Panc1 (cell line): ENCODE measurements at regions not wholly inside any gene's neighbourhood (a gene's known extent, or its start where the extent isn't known, plus 50 kb on each side); places are given as distances from the start of the nearest gene placed in this dataset.

Source experiments
- ATAC-seq: fragments of 200-7000 bp; cut with Tn5 transposase; 2 replicates; pipeline ENCODE4 v1.9.1; 2020; ENCODE audit warnings: mild to moderate bottlenecking, moderate library complexity
- BruUV-seq: library from RNA; stranded (reverse); fragments of 400-500 nt; replicated peaks from 2 replicates; lab custom pipeline; 2021; lab: Mats Ljungman, UMichigan
- CTCF ChIA-PET: fragments of 300-600 bp; sonication (Branson Sonifier 250); formaldehyde crosslinking; loops from one replicate; lab custom pipeline; 2022; ENCODE audit warnings: antibody characterized with exemption; lab: Charles Lee
- POLR2A ChIA-PET: fragments of 300-600 bp; sonication (Branson Sonifier 250); formaldehyde crosslinking; loops from one replicate; lab custom pipeline; 2022; ENCODE audit warnings: antibody characterized with exemption; lab: Charles Lee
- DNase-seq: peaks from one replicate; pipeline ENCODE4 v3.0.0-alpha.2; 2010; ENCODE audit warnings: low read depth, low spot score
- H3K27ac ChIP-seq: 2 replicates; pipeline ENCODE4 v1.5.1; 2011; ENCODE audit warnings: mild to moderate bottlenecking, low read length, inconsistent platforms
- H3K27me3 ChIP-seq: fragments of 200-500 bp; sonication (Bioruptor generic); 2 replicates; pipeline ENCODE4 v1.6.0; 2014; ENCODE audit warnings: low read length, inconsistent platforms; ENCODE audit not compliant: control insufficient read depth, insufficient read depth
- H3K36me3 ChIP-seq: fragments of 200-500 bp; sonication (Bioruptor generic); 2 replicates; pipeline ENCODE4 v1.5.1; 2014; ENCODE audit warnings: inconsistent platforms, mild to moderate bottlenecking, low read length, moderate library complexity; ENCODE audit not compliant: control insufficient read depth, insufficient read depth
- H3K4me1 ChIP-seq: 2 replicates; pipeline ENCODE4 v1.5.1; 2011; ENCODE audit warnings: inconsistent platforms, mild to moderate bottlenecking, low read length, moderate library complexity; ENCODE audit not compliant: control insufficient read depth, insufficient read depth
- H3K4me3 ChIP-seq, 2 experiments: 2 replicates each; pipeline ENCODE4 v1.5.1; 2011 to 2012; ENCODE audit warnings: low read depth in 2 of 2, low read length in 2 of 2, mild to moderate bottlenecking in 2 of 2, inconsistent platforms in 1 of 2, moderate library complexity in 1 of 2
- H3K9me3 ChIP-seq: fragments of 200-500 bp; sonication (Bioruptor generic); 2 replicates; pipeline ENCODE4 v1.5.1; 2014; ENCODE audit warnings: low read depth, mild to moderate bottlenecking, inconsistent platforms, low read length, moderate library complexity; ENCODE audit not compliant: control insufficient read depth, insufficient read depth
- POLR2AphosphoS5 ChIP-seq: IDR thresholded peaks from 2 replicates; pipeline ENCODE4 v1.6.1; 2012; ENCODE audit warnings: mild to moderate bottlenecking, low read depth, low read length, moderate library complexity
- SIN3A ChIP-seq: IDR thresholded peaks from 2 replicates; pipeline ENCODE4 v1.6.1; 2012; ENCODE audit warnings: low read depth, mild to moderate bottlenecking, low read length, moderate library complexity, borderline replicate concordance; ENCODE audit not compliant: insufficient read depth
- TCF7L2 ChIP-seq: IDR thresholded peaks from 2 replicates; pipeline ENCODE4 v1.6.1; 2011; ENCODE audit warnings: mild to moderate bottlenecking, low read depth, low read length, inconsistent platforms
- in situ Hi-C: cut with HindIII; loops from 2 replicates; pipeline ENCODE4 v1.10.0; 2016; ENCODE audit warnings: low sequenced_read_pairs, low pct_unique_long_range_greater_than_20kb
- intact Hi-C: fragments of 100-400 bp; cut with micrococcal nuclease; formaldehyde crosslinking; loops from one replicate; pipeline ENCODE4 v1.10.0; 2022; ENCODE audit not compliant: unreplicated experiment
- TF ChIP-seq, protein P1 (sequence below), 2 experiments: IDR thresholded peaks; 2 replicates each; pipeline ENCODE4 v1.6.1; 2011 to 2012; ENCODE audit warnings: low read depth in 2 of 2, control low read depth in 1 of 2, low read length in 1 of 2, mild to moderate bottlenecking in 1 of 2, moderate library complexity in 1 of 2; ENCODE audit not compliant: insufficient read depth in 1 of 2
- TF ChIP-seq, protein P2 (sequence below): fragments of 450-650 bp; IDR thresholded peaks from 2 replicates; pipeline ENCODE4 v1.5.1; 2017; ENCODE audit warnings: mild to moderate bottlenecking

DNA sequence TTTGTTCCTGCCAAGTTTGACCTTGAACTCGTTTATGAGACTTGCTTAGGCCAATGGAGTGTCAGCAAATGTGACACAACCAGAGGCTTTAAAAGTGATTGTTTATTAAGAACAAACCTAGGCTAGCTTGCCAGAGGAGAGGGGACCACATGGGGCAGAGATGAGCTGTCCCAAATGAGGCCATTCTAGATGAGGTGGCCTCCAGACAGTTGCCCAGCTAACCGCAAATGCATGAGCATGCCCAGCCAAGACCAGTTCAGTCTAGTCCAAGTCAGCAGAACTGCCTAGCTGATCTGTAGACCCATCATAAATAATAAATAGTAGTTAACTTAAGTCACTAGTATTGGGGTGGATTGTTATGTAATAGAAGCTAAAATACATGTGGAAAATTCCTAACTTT lies 172.8 kb upstream of the DYRK2 start:
- no peak overlapping the region for H3K27ac ChIP-seq
- ATAC-seq = no peak
- no TSS peak for BruUV-seq
- intact Hi-C loops (no loop called here), in situ Hi-C loops (no loop called here)
- H3K27me3 ChIP-seq = no peaks in the 10 kb centered on the region; the same call in 1 of the 2 replicates
- no peaks in the 10 kb centered on the region for H3K36me3 ChIP-seq
- ChIA-PET CTCF (no interaction called here), POLR2A (no interaction called here)
- H3K9me3 ChIP-seq = no peaks in the 10 kb centered on the region
- TF ChIP-seq, protein P1, sequence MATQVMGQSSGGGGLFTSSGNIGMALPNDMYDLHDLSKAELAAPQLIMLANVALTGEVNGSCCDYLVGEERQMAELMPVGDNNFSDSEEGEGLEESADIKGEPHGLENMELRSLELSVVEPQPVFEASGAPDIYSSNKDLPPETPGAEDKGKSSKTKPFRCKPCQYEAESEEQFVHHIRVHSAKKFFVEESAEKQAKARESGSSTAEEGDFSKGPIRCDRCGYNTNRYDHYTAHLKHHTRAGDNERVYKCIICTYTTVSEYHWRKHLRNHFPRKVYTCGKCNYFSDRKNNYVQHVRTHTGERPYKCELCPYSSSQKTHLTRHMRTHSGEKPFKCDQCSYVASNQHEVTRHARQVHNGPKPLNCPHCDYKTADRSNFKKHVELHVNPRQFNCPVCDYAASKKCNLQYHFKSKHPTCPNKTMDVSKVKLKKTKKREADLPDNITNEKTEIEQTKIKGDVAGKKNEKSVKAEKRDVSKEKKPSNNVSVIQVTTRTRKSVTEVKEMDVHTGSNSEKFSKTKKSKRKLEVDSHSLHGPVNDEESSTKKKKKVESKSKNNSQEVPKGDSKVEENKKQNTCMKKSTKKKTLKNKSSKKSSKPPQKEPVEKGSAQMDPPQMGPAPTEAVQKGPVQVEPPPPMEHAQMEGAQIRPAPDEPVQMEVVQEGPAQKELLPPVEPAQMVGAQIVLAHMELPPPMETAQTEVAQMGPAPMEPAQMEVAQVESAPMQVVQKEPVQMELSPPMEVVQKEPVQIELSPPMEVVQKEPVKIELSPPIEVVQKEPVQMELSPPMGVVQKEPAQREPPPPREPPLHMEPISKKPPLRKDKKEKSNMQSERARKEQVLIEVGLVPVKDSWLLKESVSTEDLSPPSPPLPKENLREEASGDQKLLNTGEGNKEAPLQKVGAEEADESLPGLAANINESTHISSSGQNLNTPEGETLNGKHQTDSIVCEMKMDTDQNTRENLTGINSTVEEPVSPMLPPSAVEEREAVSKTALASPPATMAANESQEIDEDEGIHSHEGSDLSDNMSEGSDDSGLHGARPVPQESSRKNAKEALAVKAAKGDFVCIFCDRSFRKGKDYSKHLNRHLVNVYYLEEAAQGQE (IDR thresholded peaks at IDR 0.05; ENCODE audit: insufficient read depth in 1 of 2, low read depth in 2 of 2, low read length in 1 of 2) = no peak
- TF ChIP-seq SIN3A (no peak), TCF7L2 (no peak), POLR2AphosphoS5 (no peak)
- TF ChIP-seq, protein P2, sequence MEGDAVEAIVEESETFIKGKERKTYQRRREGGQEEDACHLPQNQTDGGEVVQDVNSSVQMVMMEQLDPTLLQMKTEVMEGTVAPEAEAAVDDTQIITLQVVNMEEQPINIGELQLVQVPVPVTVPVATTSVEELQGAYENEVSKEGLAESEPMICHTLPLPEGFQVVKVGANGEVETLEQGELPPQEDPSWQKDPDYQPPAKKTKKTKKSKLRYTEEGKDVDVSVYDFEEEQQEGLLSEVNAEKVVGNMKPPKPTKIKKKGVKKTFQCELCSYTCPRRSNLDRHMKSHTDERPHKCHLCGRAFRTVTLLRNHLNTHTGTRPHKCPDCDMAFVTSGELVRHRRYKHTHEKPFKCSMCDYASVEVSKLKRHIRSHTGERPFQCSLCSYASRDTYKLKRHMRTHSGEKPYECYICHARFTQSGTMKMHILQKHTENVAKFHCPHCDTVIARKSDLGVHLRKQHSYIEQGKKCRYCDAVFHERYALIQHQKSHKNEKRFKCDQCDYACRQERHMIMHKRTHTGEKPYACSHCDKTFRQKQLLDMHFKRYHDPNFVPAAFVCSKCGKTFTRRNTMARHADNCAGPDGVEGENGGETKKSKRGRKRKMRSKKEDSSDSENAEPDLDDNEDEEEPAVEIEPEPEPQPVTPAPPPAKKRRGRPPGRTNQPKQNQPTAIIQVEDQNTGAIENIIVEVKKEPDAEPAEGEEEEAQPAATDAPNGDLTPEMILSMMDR = no peak
- H3K4me3 ChIP-seq = no peak overlapping the region
- no peak for DNase-seq
- no peaks in the 10 kb centered on the region for H3K4me1 ChIP-seq

DNA sequence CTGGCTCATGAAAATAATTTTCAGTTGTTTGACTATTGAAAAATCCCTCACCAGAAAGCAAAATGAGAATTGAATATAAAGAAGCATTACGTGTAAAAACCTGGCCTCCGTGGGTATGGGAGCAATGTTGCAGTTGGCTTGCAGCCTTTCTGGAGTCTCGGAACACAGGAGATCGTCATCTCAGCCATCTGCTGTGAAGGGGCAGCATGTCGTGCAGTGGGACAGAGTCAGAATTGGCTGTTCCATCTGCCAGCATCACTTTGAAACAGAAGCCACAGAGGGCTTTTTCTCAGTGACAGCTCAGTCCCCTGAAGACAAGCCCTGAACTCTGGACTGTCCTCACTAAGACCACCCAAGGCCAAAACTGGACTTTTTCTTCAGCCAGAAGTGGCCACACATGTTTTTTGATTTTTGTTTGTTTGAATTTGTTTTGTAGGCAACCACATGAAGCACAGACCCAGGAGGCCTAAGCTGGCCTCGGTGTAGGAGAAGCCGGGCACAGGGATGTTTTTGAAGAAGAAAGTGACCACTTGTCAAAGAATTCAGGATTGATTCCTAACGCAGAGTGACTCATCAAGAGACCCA lies 170.8 kb upstream of the DYRK2 start:
- H3K27me3 ChIP-seq = no peaks in the 10 kb centered on the region; the same call in 1 of the 2 replicates
- DNase-seq = no peak
- CTCF ChIA-PET = no interaction called here
- no peaks in the 10 kb centered on the region for H3K9me3 ChIP-seq
- intact Hi-C loops = no loop called here
- no peak overlapping the region for H3K27ac ChIP-seq
- TF ChIP-seq POLR2AphosphoS5 (no peak), SIN3A (no peak), TCF7L2 (no peak)
- TF ChIP-seq, protein P2 = no peak
- TF ChIP-seq, protein P1 (IDR thresholded peaks at IDR 0.05; ENCODE audit: insufficient read depth in 1 of 2, low read depth in 2 of 2, low read length in 1 of 2) = no peak
- POLR2A ChIA-PET = no interaction called here
- H3K4me3 ChIP-seq = no peak overlapping the region
- no peak for ATAC-seq
- no TSS peak for BruUV-seq
- H3K4me1 ChIP-seq = no peaks in the 10 kb centered on the region
- no peaks in the 10 kb centered on the region for H3K36me3 ChIP-seq
- in situ Hi-C loops = no loop called here
